ENCODE measurements at regions not wholly inside any gene's neighbourhood (a gene's known extent, or its start where the extent isn't known, plus 50 kb on each side); places are given as distances from the start of the nearest gene placed in this dataset.

GRCh38 chr7:42621543-42622219 lies 290.2 kb downstream of the C7orf25 start:
- no peak overlapping the region for H4K8ac ChIP-seq (replicated peaks; ENCODE audit: insufficient read length, low read depth, low read length)
- no peaks in the 10 kb centered on the region for H3K79me1 ChIP-seq (ENCODE audit: insufficient read depth, low read depth, low read length, poor library complexity, severe bottlenecking)
- TF ChIP-seq CTCF (conservative IDR thresholded peaks at IDR 0.05) = no peak
- no peak overlapping the region for H3K4me2 ChIP-seq (ENCODE audit: insufficient read depth, insufficient read length, low read length)
- no peak overlapping the region for H4K91ac ChIP-seq (ENCODE audit: insufficient read length, low read depth, low read length)
- no peak overlapping the region for H3K9ac ChIP-seq (ENCODE audit: extremely low read depth, insufficient read length, low read length)
- H2BK15ac ChIP-seq (ENCODE audit: low read depth, low read length) = no peak overlapping the region
- no peak overlapping the region for H3K23ac ChIP-seq (ENCODE audit: insufficient read length, low read depth, low read length)
- H2BK5ac ChIP-seq (ENCODE audit: insufficient read length, low read length) = no peak overlapping the region
- no peaks in the 10 kb centered on the region for H3K4me1 ChIP-seq (ENCODE audit: insufficient read depth, low read length)
- no peak overlapping the region for H2AK5ac ChIP-seq (ENCODE audit: insufficient read length, low read length)
- H3K56ac ChIP-seq (ENCODE audit: insufficient read length, low read depth, low read length) = no peak overlapping the region
- H3K4me3 Mint-ChIP-seq = no peak overlapping the region
- H3T11ph ChIP-seq (ENCODE audit: low read length) = no peak overlapping the region
- H3K36me3 Mint-ChIP-seq (ENCODE audit: insufficient read depth in 1 of 3, low read depth in 3 of 3) = no peaks in the 10 kb centered on the region
- H2BK20ac ChIP-seq (ENCODE audit: low read depth, low read length, poor library complexity, severe bottlenecking) = no peak overlapping the region
- peaks cover 2 to 3% of the 10 kb centered on the region in 2 experiments; a peak in 2 of 4 replicates for H3K4me1 Mint-ChIP-seq
- H2BK12ac ChIP-seq (ENCODE audit: insufficient read length, low read depth, low read length) = no peak overlapping the region
- H3K79me2 ChIP-seq (ENCODE audit: insufficient read depth, low read length) = no peaks in the 10 kb centered on the region
- no peak overlapping the region for H4K5ac ChIP-seq (ENCODE audit: insufficient read length, low read depth, low read length)
- no peak overlapping the region for H3K18ac ChIP-seq (ENCODE audit: insufficient read length, low read depth, low read length)
- no peaks in the 10 kb centered on the region for H3K27me3 ChIP-seq (ENCODE audit: insufficient read depth, low read length)
- no peaks in the 10 kb centered on the region for H4K20me1 ChIP-seq (ENCODE audit: control insufficient read depth, insufficient read depth, insufficient read length)
- no peaks in the 10 kb centered on the region for H3K9me3 ChIP-seq (ENCODE audit: control insufficient read depth, low read depth, low read length)
- no peak overlapping the region for H3K4ac ChIP-seq (ENCODE audit: low read depth, low read length)
- no CpG with 5 or more reads among the region's 3 CpGs for WGBS (ENCODE audit: extremely low coverage, insufficient read length, low lambda C conversion rate)
- H3K14ac ChIP-seq (ENCODE audit: insufficient read depth, low read length) = no peak overlapping the region
- no peak overlapping the region for H2BK120ac ChIP-seq (ENCODE audit: low read depth, low read length, poor library complexity, severe bottlenecking)
- DNase-seq = no peak
- H3K27ac Mint-ChIP-seq = no peak overlapping the region; a peak in 1 of 7 replicates
- H2AFZ ChIP-seq (ENCODE audit: low read length) = no peak overlapping the region
- H3K27me3 Mint-ChIP-seq (ENCODE audit: low read depth) = no peaks in the 10 kb centered on the region
- H3K23me2 ChIP-seq (ENCODE audit: insufficient read length, low read depth, low read length, poor library complexity, severe bottlenecking) = no peaks in the 10 kb centered on the region
- no peaks in the 10 kb centered on the region for H3K9me3 Mint-ChIP-seq
- H3K27ac ChIP-seq (ENCODE audit: insufficient read length, low read depth, low read length) = no peak overlapping the region
